HL-60 (cell line): ENCODE measurements at regions not wholly inside any gene's neighbourhood (a gene's known extent, or its start where the extent isn't known, plus 50 kb on each side); places are given as distances from the start of the nearest gene placed in this dataset.
"Not testable (repeated sequence)": the region's sequence is repeated elsewhere in the genome, so short reads cannot be mapped to it uniquely, and the experiment has no call there.

Source experiments
- DNase-seq, 2 experiments: peaks; one replicate each; pipeline ENCODE4 v3.0.0-alpha.2; 2010 to 2020; ENCODE audit warnings: low read depth in 1 of 2, low spot score in 1 of 2
- H3K27ac ChIP-seq: fragments of 250-450 bp; sonication (Bioruptor Pico); replicated peaks from 2 replicates; pipeline ENCODE4 v1.5.1; 2020; ENCODE audit warnings: mild to moderate bottlenecking, moderate library complexity
- H3K27me3 ChIP-seq: fragments of 250-450 bp; sonication (Bioruptor Pico); 2 replicates; pipeline ENCODE4 v1.5.1; 2021; ENCODE audit warnings: mild to moderate bottlenecking, moderate library complexity; ENCODE audit not compliant: insufficient read depth, poor library complexity, severe bottlenecking
- H3K4me3 ChIP-seq: replicated peaks from 2 replicates; pipeline ENCODE4 v1.5.1; 2011; ENCODE audit warnings: mild to moderate bottlenecking, control low read depth, low read length; ENCODE audit not compliant: insufficient read depth
- CTCF ChIP-seq: IDR thresholded peaks from one replicate; pipeline ENCODE4 v1.5.1; 2011; ENCODE audit warnings: low read length, control low read depth, inconsistent platforms; ENCODE audit not compliant: insufficient read depth
- GABPA ChIP-seq: IDR thresholded peaks from 2 replicates; pipeline ENCODE4 v1.6.1; 2012; ENCODE audit warnings: low read depth
- POLR2AphosphoS5 ChIP-seq: IDR thresholded peaks from 2 replicates; pipeline ENCODE4 v1.6.1; 2012; ENCODE audit warnings: low read depth
- SPI1 ChIP-seq: IDR thresholded peaks from 2 replicates; pipeline ENCODE4 v1.6.1; 2012; ENCODE audit warnings: low read depth, mild to moderate bottlenecking, borderline replicate concordance
- TF ChIP-seq, protein P1 (sequence below): IDR thresholded peaks from 2 replicates; pipeline ENCODE4 v1.6.1; 2012; ENCODE audit warnings: low read depth; ENCODE audit not compliant: insufficient replicate concordance

- Histone ChIP-seq H3K27me3 (no peaks in the 10 kb centered on the region), H3K27ac (no peak overlapping the region), H3K4me3 (no peak overlapping the region)
- DNase-seq: no peak
- TF ChIP-seq POLR2AphosphoS5: no peak
- no peak for TF ChIP-seq CTCF
- no peak for TF ChIP-seq SPI1
- no peak for TF ChIP-seq GABPA
- TF ChIP-seq, protein P1, sequence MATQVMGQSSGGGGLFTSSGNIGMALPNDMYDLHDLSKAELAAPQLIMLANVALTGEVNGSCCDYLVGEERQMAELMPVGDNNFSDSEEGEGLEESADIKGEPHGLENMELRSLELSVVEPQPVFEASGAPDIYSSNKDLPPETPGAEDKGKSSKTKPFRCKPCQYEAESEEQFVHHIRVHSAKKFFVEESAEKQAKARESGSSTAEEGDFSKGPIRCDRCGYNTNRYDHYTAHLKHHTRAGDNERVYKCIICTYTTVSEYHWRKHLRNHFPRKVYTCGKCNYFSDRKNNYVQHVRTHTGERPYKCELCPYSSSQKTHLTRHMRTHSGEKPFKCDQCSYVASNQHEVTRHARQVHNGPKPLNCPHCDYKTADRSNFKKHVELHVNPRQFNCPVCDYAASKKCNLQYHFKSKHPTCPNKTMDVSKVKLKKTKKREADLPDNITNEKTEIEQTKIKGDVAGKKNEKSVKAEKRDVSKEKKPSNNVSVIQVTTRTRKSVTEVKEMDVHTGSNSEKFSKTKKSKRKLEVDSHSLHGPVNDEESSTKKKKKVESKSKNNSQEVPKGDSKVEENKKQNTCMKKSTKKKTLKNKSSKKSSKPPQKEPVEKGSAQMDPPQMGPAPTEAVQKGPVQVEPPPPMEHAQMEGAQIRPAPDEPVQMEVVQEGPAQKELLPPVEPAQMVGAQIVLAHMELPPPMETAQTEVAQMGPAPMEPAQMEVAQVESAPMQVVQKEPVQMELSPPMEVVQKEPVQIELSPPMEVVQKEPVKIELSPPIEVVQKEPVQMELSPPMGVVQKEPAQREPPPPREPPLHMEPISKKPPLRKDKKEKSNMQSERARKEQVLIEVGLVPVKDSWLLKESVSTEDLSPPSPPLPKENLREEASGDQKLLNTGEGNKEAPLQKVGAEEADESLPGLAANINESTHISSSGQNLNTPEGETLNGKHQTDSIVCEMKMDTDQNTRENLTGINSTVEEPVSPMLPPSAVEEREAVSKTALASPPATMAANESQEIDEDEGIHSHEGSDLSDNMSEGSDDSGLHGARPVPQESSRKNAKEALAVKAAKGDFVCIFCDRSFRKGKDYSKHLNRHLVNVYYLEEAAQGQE: no peak
These were observed 68.4 kb upstream of the ALB start for GRCh38 chr4:73335679-73336078.

- H3K27ac ChIP-seq, H3K27me3 ChIP-seq, DNase-seq, H3K4me3 ChIP-seq: not testable (repeated sequence)
These were observed 72.1 kb upstream of the ALB start for GRCh38 chr4:73332012-73332411.

- TF ChIP-seq SPI1 (peak; percentile 48), CTCF (no peak), POLR2AphosphoS5 (no peak), GABPA (no peak)
- TF ChIP-seq, protein P1: peak; percentile 51
- no peak for DNase-seq
- Histone ChIP-seq H3K27ac (no peak overlapping the region), H3K4me3 (no peak overlapping the region), H3K27me3 (no peaks in the 10 kb centered on the region)
These were observed 70.7 kb upstream of the ANKRD17 start for GRCh38 chr4:73329300-73329699.

GRCh38 chr4:73325776-73326175 is 67.2 kb upstream of the ANKRD17 start:
- H3K27me3 ChIP-seq, H3K4me3 ChIP-seq, DNase-seq, H3K27ac ChIP-seq: not testable (repeated sequence)

DNA sequence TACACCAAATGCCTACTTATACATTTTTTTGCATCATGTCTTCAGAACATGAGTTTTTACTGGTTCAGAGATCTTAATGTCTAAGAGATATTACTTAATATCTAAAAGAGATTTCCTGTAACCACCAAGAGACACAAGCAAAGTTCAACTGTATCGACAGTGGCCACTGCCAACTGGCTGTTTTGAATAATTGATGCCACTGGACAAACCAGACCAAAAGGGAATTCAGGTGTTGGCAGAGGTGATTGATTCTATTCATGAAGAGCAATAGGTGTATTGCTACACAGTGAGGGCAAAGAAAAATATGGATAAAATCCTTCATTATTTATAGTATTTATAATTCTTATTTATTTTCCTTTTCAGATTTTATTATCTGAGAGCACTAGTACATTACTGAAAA is 58.5 kb upstream of the ANKRD17 start:
- peaks cover 2% of the 10 kb centered on the region for H3K27me3 ChIP-seq
- no peak for DNase-seq
- no peak overlapping the region for H3K4me3 ChIP-seq
- no peak for TF ChIP-seq SPI1
- TF ChIP-seq CTCF: no peak
- TF ChIP-seq GABPA: no peak
- TF ChIP-seq, protein P1: no peak
- no peak overlapping the region for H3K27ac ChIP-seq
